ENCODE measurements at regions not wholly inside any gene's neighbourhood (a gene's known extent, or its start where the extent isn't known, plus 50 kb on each side); places are given as distances from the start of the nearest gene placed in this dataset.

- TF ChIP-seq CTCF (conservative IDR thresholded peaks at IDR 0.05; ENCODE audit: low read depth, low read length) (no peak), EZH2 (IDR thresholded peaks at IDR 0.05; ENCODE audit: low read length, unreplicated experiment) (no peak), EZH2phosphoT487 (IDR thresholded peaks at IDR 0.05; ENCODE audit: borderline replicate concordance, low read length) (no peak)
Measured at GRCh38 chr4:26122690-26123089, 198.1 kb upstream of the RBPJ start.

Measured in PC-3 (cell line).